ENCODE measurements at regions not wholly inside any gene's neighbourhood (a gene's known extent, or its start where the extent isn't known, plus 50 kb on each side); places are given as distances from the start of the nearest gene placed in this dataset.
"Not testable (repeated sequence)": the region's sequence is repeated elsewhere in the genome, so short reads cannot be mapped to it uniquely, and the experiment has no call there.

- no peak for DNase-seq
These were observed 372.1 kb upstream of the FAR2 start for GRCh38 chr12:28776913-28777422.

DNA sequence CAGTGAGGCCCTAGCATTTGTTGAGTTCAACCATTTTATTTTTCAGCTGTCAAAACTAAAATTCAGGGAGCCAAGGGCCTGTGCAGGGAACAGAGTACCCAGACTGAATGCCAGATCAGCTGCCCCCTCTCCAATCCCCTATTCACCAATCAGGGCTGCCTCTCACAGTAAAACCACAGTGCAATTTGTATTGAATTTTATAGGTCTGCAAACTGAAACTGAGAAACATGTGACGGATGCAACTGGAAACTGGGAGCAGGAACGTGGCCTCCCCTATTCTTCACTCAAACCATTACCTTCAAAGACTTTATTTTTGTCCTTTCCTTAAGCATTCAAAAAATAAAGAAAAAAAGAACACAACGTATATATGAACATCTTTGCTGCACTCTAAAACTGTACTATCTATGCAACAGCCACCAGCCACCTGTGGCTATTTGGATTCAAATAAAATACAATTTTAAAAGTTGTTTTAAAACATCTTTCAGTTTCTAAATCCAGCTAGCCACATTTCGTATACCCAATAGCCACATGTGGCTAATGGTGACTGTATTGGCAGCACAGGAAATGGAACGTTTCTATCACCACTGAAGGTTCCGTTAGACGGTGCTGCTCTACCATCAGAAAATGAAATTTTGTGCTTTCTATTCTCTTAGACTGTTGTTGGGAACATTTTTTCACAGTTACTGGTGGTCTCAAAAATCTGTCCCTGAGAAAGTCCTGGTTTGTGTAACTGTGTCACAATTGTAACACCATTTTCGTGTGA is 371.3 kb upstream of the FAR2 start:
- no peak for DNase-seq

DNA sequence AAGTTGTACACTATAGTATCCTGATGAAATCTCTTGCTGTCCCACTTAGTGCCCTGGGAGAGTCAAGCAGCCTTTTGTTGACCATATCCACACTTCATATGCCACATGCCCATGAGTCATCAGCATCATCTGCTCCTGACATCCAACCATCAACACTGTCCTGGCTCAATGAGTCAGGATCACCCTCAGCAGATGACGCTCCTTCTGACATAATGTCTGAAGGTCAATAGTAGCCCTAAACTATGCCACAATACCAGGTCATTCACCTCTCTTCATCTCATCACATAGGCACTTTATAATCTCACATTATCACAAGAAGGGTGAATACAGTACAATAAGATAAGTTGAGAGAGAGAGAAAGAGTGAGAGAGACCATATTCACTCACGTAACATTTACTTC is 369.0 kb upstream of the FAR2 start:
- DNase-seq = peak; percentile 75 to 84 (median 81)

DNA sequence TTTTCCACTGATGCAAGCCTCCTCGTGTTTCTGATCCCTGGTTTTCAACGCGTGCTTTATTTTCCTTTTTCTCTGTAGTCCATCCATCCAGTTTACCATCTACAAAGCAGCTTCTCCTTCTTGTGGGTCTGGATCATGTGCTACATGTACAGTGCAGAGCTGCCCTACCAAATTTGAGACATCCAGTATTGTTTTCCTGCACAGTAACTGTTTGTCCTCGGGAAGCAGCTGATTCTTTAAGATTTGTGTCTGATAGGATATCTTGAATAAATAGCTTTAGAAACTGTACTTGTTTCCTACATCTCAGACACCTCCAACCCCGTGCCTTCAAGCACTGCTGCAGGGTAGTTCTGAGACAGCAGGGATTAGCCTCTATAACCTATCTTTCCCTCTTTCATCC is 368.1 kb upstream of the FAR2 start:
- no peak for DNase-seq

- DNase-seq = no peak
These were observed 367.1 kb upstream of the FAR2 start for GRCh38 chr12:28781671-28782652.

- DNase-seq = no peak
These were observed 366.3 kb upstream of the FAR2 start for GRCh38 chr12:28782812-28783211.

GRCh38 chr12:28787151-28787550 is 361.9 kb upstream of the FAR2 start:
- no peak for DNase-seq

- not testable (repeated sequence) for DNase-seq
These were observed 360.8 kb upstream of the FAR2 start for GRCh38 chr12:28788256-28788655.

DNA sequence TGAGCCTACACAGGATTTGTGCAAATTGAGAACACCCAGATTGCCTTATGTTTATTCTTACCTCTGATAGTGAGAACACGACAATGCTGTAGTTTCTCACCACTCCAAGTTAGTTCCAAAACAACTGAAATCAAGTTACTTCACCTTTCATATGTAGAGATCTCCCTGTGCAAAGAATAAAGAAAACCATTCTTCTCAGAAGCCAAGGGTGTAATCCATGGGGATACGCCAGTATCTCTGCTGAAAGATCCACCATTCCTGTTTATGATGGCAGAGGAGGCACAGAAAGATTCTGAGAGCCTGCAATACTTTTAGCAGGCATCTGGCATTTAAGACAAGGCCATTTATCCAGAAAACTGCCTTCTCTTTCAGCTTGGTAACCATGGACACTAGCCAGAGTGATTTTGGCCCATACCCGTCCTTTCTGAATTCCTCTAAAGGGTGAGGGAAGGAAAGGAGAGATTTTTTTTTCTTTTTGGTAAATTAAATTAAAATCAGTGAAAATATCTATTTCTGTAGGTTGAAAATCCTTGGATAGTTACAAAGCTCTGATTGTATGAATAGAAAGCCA is 355.4 kb upstream of the FAR2 start:
- no peak for DNase-seq

- DNase-seq = no peak
These were observed 354.9 kb upstream of the FAR2 start for GRCh38 chr12:28794211-28794610.

- no peak for DNase-seq
These were observed 354.3 kb upstream of the FAR2 start for GRCh38 chr12:28794786-28795185.

- peak; percentile 49 to 72 (median 71) for DNase-seq
These were observed 353.8 kb upstream of the FAR2 start for GRCh38 chr12:28795311-28795710.

DNA sequence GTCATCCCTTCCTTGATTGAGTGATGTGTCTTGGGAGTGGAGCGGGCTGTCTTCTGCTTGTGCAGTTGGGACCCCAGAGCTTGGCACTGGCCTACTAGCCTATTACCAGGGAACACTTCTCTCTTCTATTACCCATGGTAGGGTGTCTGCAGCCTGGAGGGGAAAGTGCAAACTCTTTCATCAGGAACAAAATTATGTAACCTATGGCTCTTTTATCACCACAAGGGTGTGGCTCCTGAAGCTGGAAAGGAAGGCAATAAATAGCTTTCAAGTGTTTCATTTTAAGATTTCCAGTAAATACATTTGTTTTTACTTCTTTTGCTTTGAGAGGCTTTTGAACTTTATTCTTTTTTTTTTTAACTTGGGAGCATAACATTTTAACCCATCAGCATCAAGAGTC is 349.7 kb upstream of the FAR2 start:
- DNase-seq = peak in 2 of 3 donors; percentile 12 to 17

DNA sequence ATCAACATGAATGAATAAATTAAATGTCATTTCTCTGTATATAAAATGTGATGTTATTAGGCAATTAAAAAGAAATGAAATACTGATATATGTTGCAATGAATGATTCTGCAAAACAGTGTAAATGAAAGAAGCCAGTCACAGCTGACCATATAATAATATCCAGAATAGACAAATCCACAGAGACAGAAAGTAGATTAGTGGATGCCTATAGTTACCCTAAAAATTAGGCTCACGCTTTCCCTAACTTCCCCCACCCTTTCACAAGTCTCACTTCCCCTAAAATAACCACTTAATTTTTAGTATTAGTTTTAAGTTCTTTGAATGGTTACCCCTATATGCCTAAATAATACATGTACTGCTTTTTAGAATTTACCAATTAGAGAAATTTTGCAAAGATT is 348.9 kb upstream of the FAR2 start:
- peak; percentile 31 to 53 (median 49) for DNase-seq

DNA sequence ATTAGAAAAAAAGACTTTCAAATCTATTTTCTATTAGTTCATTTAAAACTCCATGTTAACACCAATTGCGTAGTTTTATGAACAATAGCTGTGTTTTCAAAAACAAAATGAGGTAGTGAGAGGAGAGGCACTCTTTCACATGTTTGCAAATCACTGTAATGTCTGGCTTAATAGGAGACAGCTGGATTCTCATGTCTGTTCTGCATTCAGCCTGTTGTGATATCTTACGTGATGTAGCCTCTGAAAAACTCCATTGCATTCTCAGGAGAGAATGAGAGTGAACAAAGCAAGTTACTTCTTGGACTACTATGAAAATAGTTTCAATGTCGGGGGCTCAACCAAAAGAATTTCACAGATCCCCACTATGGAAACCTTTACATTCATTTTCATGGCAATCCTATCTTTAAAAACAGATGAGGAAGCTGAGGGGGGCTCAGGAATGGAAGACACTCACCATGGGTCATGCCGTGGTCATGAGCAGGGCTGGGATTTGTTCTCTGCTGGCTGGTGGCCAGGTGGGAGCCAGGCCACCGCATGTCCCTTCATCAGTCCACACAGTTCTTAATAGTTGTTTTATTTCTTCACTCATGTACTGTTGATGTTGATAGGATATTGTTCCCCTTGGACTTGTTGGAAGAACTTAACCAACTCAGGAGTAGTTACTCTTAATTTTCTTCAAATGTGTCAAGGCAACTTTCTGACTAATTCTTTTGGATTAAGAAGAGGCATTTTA is 346.2 kb upstream of the FAR2 start:
- DNase-seq = no peak

DNA sequence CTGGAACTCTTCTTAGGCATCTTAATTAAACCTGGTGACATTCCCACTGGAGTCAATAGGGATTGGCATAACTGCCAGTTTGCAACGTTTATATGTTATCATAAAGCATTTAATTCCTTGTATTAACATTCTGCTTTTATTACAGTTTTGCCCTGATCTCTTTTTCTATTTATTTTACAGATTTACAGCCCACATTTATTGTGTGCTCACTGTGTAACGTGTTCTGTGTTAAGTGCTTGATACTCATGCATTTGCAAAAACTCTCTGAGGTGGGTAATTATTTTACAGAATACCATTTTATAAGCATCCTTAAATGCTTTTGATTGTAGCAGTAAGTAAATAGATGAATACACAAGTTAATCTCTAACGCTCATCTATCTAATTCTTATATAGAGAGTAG is 341.5 kb upstream of the FAR2 start:
- DNase-seq = no peak

DNA sequence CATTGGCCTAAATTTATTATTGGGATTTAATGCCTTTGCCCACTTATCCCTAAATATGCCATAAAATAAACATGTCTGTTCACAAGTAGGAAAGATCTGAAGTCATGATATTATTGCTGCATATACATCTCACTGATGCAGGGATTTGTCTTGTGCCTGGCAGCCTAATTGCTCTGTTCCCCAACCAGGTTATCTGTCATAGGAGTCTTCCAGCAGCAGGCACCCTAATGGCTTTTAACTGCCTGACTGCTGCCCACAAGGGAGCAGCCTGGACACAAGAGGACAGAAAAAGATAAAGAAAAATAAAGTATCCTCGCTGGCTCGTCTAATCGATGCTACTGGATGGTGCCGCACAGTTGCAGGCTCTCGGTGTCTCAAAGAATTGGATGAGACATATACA is 337.6 kb upstream of the FAR2 start:
- DNase-seq = no peak

- DNase-seq = no peak
These were observed 334.8 kb upstream of the FAR2 start for GRCh38 chr12:28814246-28814645.

GRCh38 chr12:28817524-28817923 is 331.6 kb upstream of the FAR2 start:
- DNase-seq = no peak

DNA sequence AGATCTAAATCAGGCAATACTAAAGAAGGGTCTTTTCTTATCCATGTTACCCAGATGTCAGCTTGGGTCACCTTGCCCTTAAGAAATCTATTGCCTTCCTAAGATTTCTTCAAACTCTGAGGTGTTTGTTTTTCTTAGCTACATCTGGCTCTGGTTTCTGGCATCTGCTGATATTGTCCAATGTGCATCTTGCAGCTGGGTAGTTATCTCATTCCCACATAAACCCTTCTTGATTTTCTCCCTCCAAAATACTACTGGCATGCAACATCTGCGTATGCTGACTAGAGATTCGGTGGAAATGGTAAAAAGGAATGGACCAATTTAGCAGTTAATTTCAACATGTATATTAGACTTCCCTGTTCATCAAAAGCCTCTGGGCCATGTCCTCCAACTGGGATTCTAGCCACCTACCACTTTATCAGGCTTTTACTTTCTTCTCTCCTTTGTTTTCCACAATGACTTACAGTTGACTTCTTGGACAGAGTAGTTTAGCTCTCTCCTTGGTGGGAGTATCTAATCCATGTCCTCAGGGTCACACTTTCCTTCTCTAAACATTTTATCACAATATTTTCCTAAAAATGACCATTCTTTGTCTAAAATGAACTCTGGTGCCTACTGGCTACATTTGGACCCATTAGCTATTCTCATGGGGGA is 324.8 kb upstream of the FAR2 start:
- no peak for DNase-seq

GRCh38 chr12:28824849-28825248 is 324.2 kb upstream of the FAR2 start:
- no peak for DNase-seq

- DNase-seq = no peak
These were observed 322.3 kb upstream of the FAR2 start for GRCh38 chr12:28826766-28827165.
